Mesenchymal stem cell (in vitro differentiated cells and primary cell): ENCODE measurements at regions not wholly inside any gene's neighbourhood (a gene's known extent, or its start where the extent isn't known, plus 50 kb on each side); places are given as distances from the start of the nearest gene placed in this dataset.

ENCODE experiments used
- DNase-seq: peaks from one replicate; pipeline ENCODE4 v3.0.0-alpha.2; 2013
- H2AFZ ChIP-seq: one replicate; pipeline ENCODE4 v1.6.1; 2013; ENCODE audit warnings: low read depth, mild to moderate bottlenecking, control low read depth, inconsistent platforms, low read length, moderate library complexity
- H2AK5ac ChIP-seq: 2 replicates; pipeline ENCODE4 v1.6.1; 2013; ENCODE audit warnings: low read length, moderate library complexity, mild to moderate bottlenecking, inconsistent platforms; ENCODE audit not compliant: severe bottlenecking
- H2BK120ac ChIP-seq: one replicate; pipeline ENCODE4 v1.6.1; 2013; ENCODE audit warnings: low read depth, mild to moderate bottlenecking, inconsistent platforms, low read length, moderate library complexity
- H2BK12ac ChIP-seq, 2 experiments: one replicate each; pipeline ENCODE4 v1.6.1; 2013; ENCODE audit warnings: inconsistent platforms in 2 of 2, low read length in 2 of 2, mild to moderate bottlenecking in 2 of 2, moderate library complexity in 2 of 2, control low read depth in 1 of 2
- H2BK15ac ChIP-seq: one replicate; pipeline ENCODE4 v1.6.1; 2013; ENCODE audit warnings: mild to moderate bottlenecking, low read depth, inconsistent platforms; ENCODE audit not compliant: poor library complexity, severe bottlenecking
- H2BK5ac ChIP-seq: 2 replicates; pipeline ENCODE4 v1.6.1; 2013; ENCODE audit warnings: low read depth, mild to moderate bottlenecking, low read length, control low read depth, inconsistent platforms; ENCODE audit not compliant: poor library complexity, severe bottlenecking
- H3K14ac ChIP-seq, 2 experiments: one replicate each; pipeline ENCODE4 v1.6.1; 2013; ENCODE audit warnings: inconsistent platforms in 2 of 2, low read length in 2 of 2, control low read depth in 1 of 2, mild to moderate bottlenecking in 1 of 2, moderate library complexity in 1 of 2
- H3K18ac ChIP-seq, 2 experiments: one replicate each; pipeline ENCODE4 v1.6.1; 2013; ENCODE audit warnings: inconsistent platforms in 2 of 2, low read length in 2 of 2, control low read depth in 1 of 2, low read depth in 1 of 2, mild to moderate bottlenecking in 1 of 2
- H3K23ac ChIP-seq, 2 experiments: one replicate each; pipeline ENCODE4 v1.6.1; 2013; ENCODE audit warnings: inconsistent platforms in 2 of 2, low read length in 2 of 2, mild to moderate bottlenecking in 2 of 2, moderate library complexity in 2 of 2, control low read depth in 1 of 2
- H3K27ac ChIP-seq: 2 replicates; pipeline ENCODE4 v1.5.1; 2013; ENCODE audit warnings: mild to moderate bottlenecking, moderate library complexity, low read length, control low read depth, inconsistent platforms; ENCODE audit not compliant: poor library complexity, severe bottlenecking
- H3K27me3 ChIP-seq, 2 experiments: 2 replicates each; pipeline versions ENCODE4 v1.6.1 to v1.7.0; 2013; ENCODE audit warnings: low read length in 2 of 2, mild to moderate bottlenecking in 2 of 2, moderate library complexity in 2 of 2, control low read depth in 1 of 2, inconsistent platforms in 1 of 2; ENCODE audit not compliant: control insufficient read depth in 1 of 2, insufficient read depth in 1 of 2
- H3K36me3 ChIP-seq, 2 experiments: 2 replicates each; pipeline versions ENCODE4 v1.6.1 to v1.7.0; 2013; ENCODE audit warnings: low read length in 2 of 2, control low read depth in 1 of 2, inconsistent platforms in 1 of 2, low read depth in 1 of 2, mild to moderate bottlenecking in 1 of 2; ENCODE audit not compliant: insufficient read depth in 2 of 2, control insufficient read depth in 1 of 2
- H3K4ac ChIP-seq, 2 experiments: one replicate each; pipeline ENCODE4 v1.6.1; 2013; ENCODE audit warnings: inconsistent platforms in 2 of 2, low read length in 2 of 2, mild to moderate bottlenecking in 2 of 2, moderate library complexity in 2 of 2, control low read depth in 1 of 2, low read depth in 1 of 2
- H3K4me1 ChIP-seq: 2 replicates; pipeline ENCODE4 v1.6.1; 2013; ENCODE audit warnings: low read depth, low read length, control low read depth; ENCODE audit not compliant: control insufficient read depth, insufficient read depth
- H3K4me2 ChIP-seq: 2 replicates; pipeline ENCODE4 v1.6.1; 2013; ENCODE audit warnings: low read length, mild to moderate bottlenecking, inconsistent platforms; ENCODE audit not compliant: poor library complexity, severe bottlenecking
- H3K4me3 ChIP-seq, 2 experiments: 2 replicates each; pipeline versions ENCODE4 v1.5.1 to v1.7.0; 2013; ENCODE audit warnings: low read length in 2 of 2, mild to moderate bottlenecking in 2 of 2, control low read depth in 1 of 2, low read depth in 1 of 2; ENCODE audit not compliant: insufficient read depth in 1 of 2
- H3K79me1 ChIP-seq: replicated peaks from 2 replicates; pipeline ENCODE4 v1.6.1; 2013; ENCODE audit warnings: mild to moderate bottlenecking, control low read depth, low read length, inconsistent platforms; ENCODE audit not compliant: poor library complexity, severe bottlenecking
- H3K9ac ChIP-seq: 2 replicates; pipeline ENCODE4 v1.7.0; 2013; ENCODE audit warnings: mild to moderate bottlenecking, low read length, moderate library complexity
- H3K9me3 ChIP-seq: 2 replicates; pipeline ENCODE4 v1.7.0; 2013; ENCODE audit warnings: mild to moderate bottlenecking, low read length; ENCODE audit not compliant: control insufficient read depth
- H4K8ac ChIP-seq: one replicate; pipeline ENCODE4 v1.6.1; 2013; ENCODE audit warnings: inconsistent platforms, mild to moderate bottlenecking, low read length, moderate library complexity
- H4K91ac ChIP-seq: one replicate; pipeline ENCODE4 v1.6.1; 2013; ENCODE audit warnings: mild to moderate bottlenecking, low read length, inconsistent platforms
- WGBS: methylation state at CpG from one replicate; pipeline ENCODE4 v1.1.7; 2013; ENCODE audit warnings: mixed read lengths; 5-methylcytosine and 5-hydroxymethylcytosine counted together

DNA sequence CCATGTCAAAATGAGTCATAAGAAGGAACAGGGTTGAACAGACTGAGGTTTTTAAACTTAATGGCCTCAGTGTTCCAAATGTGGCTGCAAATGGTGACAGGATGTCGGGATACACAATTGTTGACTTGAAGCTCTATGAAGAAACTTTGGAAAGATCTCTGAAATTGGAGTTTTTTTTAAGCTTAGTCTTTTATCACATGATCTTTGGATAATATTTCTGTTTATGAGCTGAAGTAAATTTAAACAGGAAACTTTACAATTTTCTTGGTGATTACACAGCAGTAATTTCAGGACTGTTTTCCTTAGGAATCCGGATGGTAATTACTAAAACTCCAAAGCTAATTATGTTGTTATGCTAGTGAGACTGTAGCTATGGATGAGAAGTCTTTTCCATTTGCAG, 199.1 kb upstream of the NRXN1 start:
- Histone ChIP-seq H4K91ac (no peak overlapping the region), H3K27me3 (no peaks in the 10 kb centered on the region), H3K9ac (no peak overlapping the region), H3K36me3 (no peaks in the 10 kb centered on the region), H3K14ac (no peak overlapping the region), H3K18ac (no peak overlapping the region), H3K4ac (no peak overlapping the region), H3K27ac (no peak overlapping the region), H2BK120ac (no peak overlapping the region), H2BK12ac (no peak overlapping the region), H2BK5ac (no peak overlapping the region), H3K79me1 (no peaks in the 10 kb centered on the region), H3K4me2 (no peak overlapping the region), H4K8ac (no peak overlapping the region), H2AFZ (no peak overlapping the region), H3K4me1 (no peaks in the 10 kb centered on the region), H3K23ac (no peak overlapping the region), H2AK5ac (no peak overlapping the region), H3K9me3 (peaks cover 15% of the 10 kb centered on the region), H2BK15ac (no peak overlapping the region), H3K4me3 (no peak overlapping the region)
- WGBS = 64% methylated on average over 1 of the region's 2 CpGs
- DNase-seq = peak; percentile 45

DNA sequence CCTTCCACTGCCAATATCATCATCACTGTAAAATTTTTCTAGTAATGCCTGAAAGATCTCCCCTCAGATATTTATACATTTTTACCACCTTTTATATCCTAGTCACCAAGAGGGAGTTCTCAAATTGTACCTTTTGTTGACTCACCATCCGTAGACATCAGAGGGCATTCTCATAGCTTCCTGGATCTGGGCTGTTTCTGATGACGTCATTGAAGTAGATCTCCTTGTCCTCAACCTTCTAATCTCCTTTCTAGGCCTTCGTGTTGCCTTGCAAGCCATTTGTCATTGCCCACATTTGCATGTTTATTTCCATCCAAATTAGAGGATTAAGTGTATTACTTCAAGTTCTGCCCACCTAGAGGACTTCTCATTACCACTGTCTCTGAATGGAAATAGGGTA, 193.4 kb upstream of the NRXN1 start:
- H2AFZ ChIP-seq = no peak overlapping the region
- no peak for DNase-seq
- H3K4me2 ChIP-seq = no peak overlapping the region
- no peaks in the 10 kb centered on the region for H3K27me3 ChIP-seq
- H3K79me1 ChIP-seq = no peaks in the 10 kb centered on the region
- H2BK120ac ChIP-seq = no peak overlapping the region
- no peak overlapping the region for H2AK5ac ChIP-seq
- no peaks in the 10 kb centered on the region for H3K36me3 ChIP-seq
- H2BK12ac ChIP-seq = no peak overlapping the region
- H3K27ac ChIP-seq = no peak overlapping the region
- 63% methylated on average over 3 of the region's 3 CpGs for WGBS
- no peak overlapping the region for H2BK5ac ChIP-seq
- H3K23ac ChIP-seq = no peak overlapping the region
- H3K18ac ChIP-seq = no peak overlapping the region
- peaks cover 23% of the 10 kb centered on the region for H3K9me3 ChIP-seq
- no peak overlapping the region for H3K4ac ChIP-seq
- H4K91ac ChIP-seq = no peak overlapping the region
- no peaks in the 10 kb centered on the region for H3K4me1 ChIP-seq
- H4K8ac ChIP-seq = no peak overlapping the region
- no peak overlapping the region for H3K14ac ChIP-seq
- no peak overlapping the region for H3K9ac ChIP-seq
- no peak overlapping the region for H3K4me3 ChIP-seq
- H2BK15ac ChIP-seq = no peak overlapping the region

DNA sequence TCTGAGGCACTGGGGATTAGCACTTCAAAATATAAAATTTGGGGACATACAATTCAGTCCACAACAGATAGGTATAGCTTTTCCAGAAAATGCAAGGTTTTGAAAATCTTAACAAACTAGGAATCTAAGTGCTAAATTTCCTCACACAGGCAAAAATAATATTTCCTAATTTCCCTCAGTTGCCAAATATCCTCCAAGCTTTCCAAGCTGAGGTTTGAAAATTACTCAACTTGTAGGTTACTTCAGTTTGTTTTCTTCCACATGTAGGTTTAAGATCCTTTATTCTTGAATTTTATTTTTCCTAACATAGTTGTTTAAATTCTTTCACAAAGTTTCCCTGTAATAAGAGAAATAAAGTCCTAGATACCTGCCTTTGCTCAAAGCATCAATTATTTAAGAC, 192.9 kb upstream of the NRXN1 start:
- no peak overlapping the region for H4K8ac ChIP-seq
- no peaks in the 10 kb centered on the region for H3K27me3 ChIP-seq
- H3K18ac ChIP-seq = no peak overlapping the region
- H3K4me2 ChIP-seq = no peak overlapping the region
- no peak overlapping the region for H3K4me3 ChIP-seq
- no peaks in the 10 kb centered on the region for H3K36me3 ChIP-seq
- H3K9ac ChIP-seq = no peak overlapping the region
- H3K4ac ChIP-seq = no peak overlapping the region
- H2BK120ac ChIP-seq = no peak overlapping the region
- H2AFZ ChIP-seq = no peak overlapping the region
- H3K4me1 ChIP-seq = no peaks in the 10 kb centered on the region
- DNase-seq = no peak
- no peak overlapping the region for H3K14ac ChIP-seq
- H3K9me3 ChIP-seq = peaks cover 23% of the 10 kb centered on the region
- no peaks in the 10 kb centered on the region for H3K79me1 ChIP-seq
- H2BK15ac ChIP-seq = no peak overlapping the region
- H3K27ac ChIP-seq = no peak overlapping the region
- no peak overlapping the region for H4K91ac ChIP-seq
- H3K23ac ChIP-seq = no peak overlapping the region
- no peak overlapping the region for H2AK5ac ChIP-seq
- H2BK5ac ChIP-seq = no peak overlapping the region
- no peak overlapping the region for H2BK12ac ChIP-seq

DNA sequence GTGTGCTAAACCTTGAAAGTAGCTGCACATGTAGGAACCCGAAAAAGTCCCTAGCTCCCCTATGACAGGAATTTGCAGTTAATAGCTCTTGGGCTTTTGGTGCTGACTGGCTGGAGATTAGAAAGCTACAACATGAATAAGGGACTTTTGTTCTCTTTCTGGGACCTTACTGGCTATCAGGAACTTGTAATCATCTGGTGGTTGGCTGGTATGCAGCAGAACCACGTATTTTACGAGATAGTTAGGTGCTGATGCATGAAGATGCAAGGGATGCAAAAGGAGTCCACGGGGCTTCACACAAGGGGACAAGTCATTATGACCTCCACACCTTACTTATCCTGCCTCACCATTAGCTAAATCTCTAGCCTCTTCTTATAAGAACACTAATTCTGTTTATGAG, 190.2 kb upstream of the NRXN1 start:
- Histone ChIP-seq H2AK5ac (no peak overlapping the region), H3K27me3 (no peaks in the 10 kb centered on the region), H4K8ac (no peak overlapping the region), H2AFZ (no peak overlapping the region), H3K4me1 (no peaks in the 10 kb centered on the region), H3K9ac (no peak overlapping the region), H2BK15ac (no peak overlapping the region), H3K14ac (no peak overlapping the region), H3K23ac (no peak overlapping the region), H3K18ac (no peak overlapping the region), H2BK12ac (no peak overlapping the region), H2BK5ac (no peak overlapping the region), H3K79me1 (no peaks in the 10 kb centered on the region), H3K36me3 (no peaks in the 10 kb centered on the region), H4K91ac (no peak overlapping the region), H3K4me3 (no peak overlapping the region), H2BK120ac (no peak overlapping the region), H3K4ac (no peak overlapping the region), H3K9me3 (peaks cover 14% of the 10 kb centered on the region), H3K4me2 (no peak overlapping the region), H3K27ac (no peak overlapping the region)
- DNase-seq = no peak
- WGBS = 95% methylated on average over 4 of the region's 4 CpGs
